GM12878 (cell line): ENCODE measurements at regions not wholly inside any gene's neighbourhood (a gene's known extent, or its start where the extent isn't known, plus 50 kb on each side); places are given as distances from the start of the nearest gene placed in this dataset.
A peak's percentile ranks its signal among the peaks of the same experiment; 100 is the strongest.

ENCODE experiments used
- ATAC-seq: fragments of 200-7000 bp; cut with Tn5 transposase; 3 replicates; pipeline ENCODE4 v1.9.1; 2020; ENCODE audit warnings: mild to moderate bottlenecking, moderate library complexity
- BruUV-seq: library from RNA; stranded (reverse); fragments of 400-500 nt; replicated peaks from 2 replicates; lab custom pipeline; 2021; lab: Mats Ljungman, UMichigan
- CTCF ChIA-PET: fragments of 300-600 bp; sonication (Branson Sonifier 250); formaldehyde crosslinking; extraction: SDS; loops from one replicate; lab custom pipeline; 2021; ENCODE audit warnings: inconsistent platforms; lab: Yijun Ruan, JAX
- POLR2A ChIA-PET: fragments of 350-600 bp; formaldehyde crosslinking; extraction: SDS; loops from one replicate; lab custom pipeline; 2021; ENCODE audit warnings: inconsistent platforms; lab: Charles Lee
- RAD21 ChIA-PET: fragments of 300-600 bp; sonication (Branson Sonifier 250); formaldehyde crosslinking; loops from one replicate; lab custom pipeline; 2023; ENCODE audit warnings: antibody characterized with exemption; ENCODE audit not compliant: unreplicated experiment; lab: Charles Lee
- SMC1A ChIA-PET: fragments of 300-600 bp; sonication (Branson Sonifier 250); formaldehyde crosslinking; loops from one replicate; lab custom pipeline; 2023; ENCODE audit not compliant: unreplicated experiment, uncharacterized antibody; lab: Charles Lee
- DNase-seq: peaks from one replicate; pipeline ENCODE4 v3.0.0-alpha.2; 2011; ENCODE audit warnings: low read depth, low spot score
- FAIRE-seq: peaks from 3 replicates; lab custom pipeline; 2011; peaks lifted over from hg19 to GRCh38; lab: Jason Lieb, UNC
- H2AFZ ChIP-seq: 2 replicates; pipeline ENCODE4 v1.6.0; 2011; ENCODE audit warnings: low read depth, low read length, control low read depth; ENCODE audit not compliant: control insufficient read depth
- H3K27ac ChIP-seq: 2 replicates; pipeline ENCODE4 v1.5.1; 2011; ENCODE audit warnings: control low read depth; ENCODE audit not compliant: control insufficient read depth, insufficient read depth
- H3K27me3 ChIP-seq, 2 experiments: replicated peaks in 1 of 2; 2 replicates each; pipeline versions ENCODE4 v1.6.0 to v1.6.1; 2011; ENCODE audit warnings: low read length in 1 of 2; ENCODE audit not compliant: control insufficient read depth in 2 of 2, insufficient read depth in 2 of 2
- H3K36me3 ChIP-seq, 2 experiments: 2 replicates each; pipeline ENCODE4 v1.5.1; 2011; ENCODE audit warnings: low read length in 1 of 2; ENCODE audit not compliant: control insufficient read depth in 2 of 2, insufficient read depth in 2 of 2
- H3K4me1 ChIP-seq: 2 replicates; pipeline ENCODE4 v1.6.1; 2011; ENCODE audit warnings: mild to moderate bottlenecking, low read length, moderate library complexity, mixed read lengths; ENCODE audit not compliant: control insufficient read depth, insufficient read depth
- H3K4me2 ChIP-seq: 2 replicates; pipeline ENCODE4 v1.6.0; 2011; ENCODE audit warnings: control low read depth; ENCODE audit not compliant: control insufficient read depth, insufficient read depth
- H3K4me3 ChIP-seq: fragments of 200-600 bp; sonication (generic); 2 replicates; pipeline ENCODE4 v1.5.1; 2016
- H3K79me2 ChIP-seq: 2 replicates; pipeline ENCODE4 v1.6.0; 2011; ENCODE audit warnings: low read length; ENCODE audit not compliant: control insufficient read depth, insufficient read depth
- H3K9ac ChIP-seq: 2 replicates; pipeline ENCODE4 v1.8.0; 2011; ENCODE audit warnings: low read length, control low read depth, mixed read lengths; ENCODE audit not compliant: control insufficient read depth, insufficient read depth
- H3K9me3 ChIP-seq: replicated peaks from 3 replicates; pipeline ENCODE4 v1.5.1; 2011; ENCODE audit warnings: mild to moderate bottlenecking, low read length; ENCODE audit not compliant: control insufficient read depth, insufficient read depth
- H4K20me1 ChIP-seq: 2 replicates; pipeline ENCODE4 v1.6.0; 2011; ENCODE audit not compliant: control insufficient read depth, insufficient read depth
- RAD21 ChIP-seq: IDR thresholded peaks from 2 replicates; pipeline ENCODE4 v1.6.1; 2011; ENCODE audit warnings: mild to moderate bottlenecking, low read depth, low read length, moderate library complexity; ENCODE audit not compliant: insufficient read depth
- RFX5 ChIP-seq: IDR thresholded peaks from 2 replicates; pipeline ENCODE4 v1.6.1; 2011; ENCODE audit warnings: low read depth, low read length, improper control_type of control experiment
- SMC3 ChIP-seq: IDR thresholded peaks from 2 replicates; pipeline ENCODE4 v1.6.1; 2011; ENCODE audit warnings: low read length, improper control_type of control experiment, borderline replicate concordance
- ZNF384 ChIP-seq: IDR thresholded peaks from 2 replicates; pipeline ENCODE4 v1.6.1; 2012; ENCODE audit warnings: low read depth, mild to moderate bottlenecking, low read length, improper control_type of control experiment, borderline replicate concordance
- WGBS: methylation state at CpG from one replicate; pipeline ENCODE4 v1.1.6; 2016; ENCODE audit warnings: low lambda C conversion rate; ENCODE audit not compliant: insufficient replicate concordance, insufficient coverage; ENCODE audit errors: missing lambda C conversion rate; 5-methylcytosine and 5-hydroxymethylcytosine counted together
- in situ Hi-C: fragments of 300-500 bp; cut with MboI; formaldehyde crosslinking; loops from 9 replicates; pipeline ENCODE4 v1.14.3; 2018; ENCODE audit warnings: mixed read lengths
- intact Hi-C: fragments of 100-400 bp; cut with micrococcal nuclease; formaldehyde crosslinking; loops from one replicate; pipeline ENCODE4 v1.14.2; 2022; ENCODE audit not compliant: unreplicated experiment
- TF ChIP-seq, protein P1 (sequence below), 3 experiments: IDR thresholded peaks in 2 of 3; conservative IDR thresholded peaks in 1 of 3; 2 replicates each; pipeline ENCODE4 v1.5.1; 2011; ENCODE audit warnings: low read depth in 3 of 3, low read length in 3 of 3, mild to moderate bottlenecking in 3 of 3, control low read depth in 2 of 3, moderate library complexity in 2 of 3, inconsistent platforms in 1 of 3, mixed read lengths in 1 of 3; ENCODE audit not compliant: control insufficient read depth in 2 of 3, insufficient read depth in 1 of 3; ENCODE audit errors: extremely low read depth in 1 of 3

GRCh38 chr4:114384629-114385028, 214.0 kb upstream of the UGT8 start:
- Histone ChIP-seq H3K4me1 (no peaks in the 10 kb centered on the region), H3K27me3 (no peaks in the 10 kb centered on the region), H3K9me3 (no peaks in the 10 kb centered on the region), H3K4me2 (no peak overlapping the region), H3K27ac (no peak overlapping the region), H3K79me2 (no peaks in the 10 kb centered on the region), H3K36me3 (no peaks in the 10 kb centered on the region), H3K4me3 (no peak overlapping the region), H3K9ac (no peak overlapping the region), H2AFZ (no peak overlapping the region), H4K20me1 (no peaks in the 10 kb centered on the region)
- intact Hi-C loops, result loop anchor here (1.0 to 10.0 kb wide), 5 partner anchors 423 to 1110 kb away; partner anchors contain the start of gene CAMK2D
- DNase-seq, result no peak
- WGBS, result 25% methylated on average over 4 of the region's 4 CpGs
- SMC1A ChIA-PET, result interaction anchor here (0.6 to 4.2 kb wide), 17 partner anchors 9 to 1278 kb away, joined by 3 to 41 read pairs (median 4); no protein-coding TSS in a partner anchor
- in situ Hi-C loops, result loop anchor here (5.0 to 10.0 kb wide), 2 partner anchors 430 to 987 kb away; no protein-coding TSS in a partner anchor
- CTCF ChIA-PET, result interaction anchor here (0.6 to 3.5 kb wide), 25 partner anchors 9 to 1082 kb away, joined by 3 to 46 read pairs (median 4); no protein-coding TSS in a partner anchor
- peak; percentile 74 for TF ChIP-seq RAD21
- TF ChIP-seq SMC3, result peak; percentile 57; the same call in 1 of the 2 replicates
- TF ChIP-seq, protein P1, sequence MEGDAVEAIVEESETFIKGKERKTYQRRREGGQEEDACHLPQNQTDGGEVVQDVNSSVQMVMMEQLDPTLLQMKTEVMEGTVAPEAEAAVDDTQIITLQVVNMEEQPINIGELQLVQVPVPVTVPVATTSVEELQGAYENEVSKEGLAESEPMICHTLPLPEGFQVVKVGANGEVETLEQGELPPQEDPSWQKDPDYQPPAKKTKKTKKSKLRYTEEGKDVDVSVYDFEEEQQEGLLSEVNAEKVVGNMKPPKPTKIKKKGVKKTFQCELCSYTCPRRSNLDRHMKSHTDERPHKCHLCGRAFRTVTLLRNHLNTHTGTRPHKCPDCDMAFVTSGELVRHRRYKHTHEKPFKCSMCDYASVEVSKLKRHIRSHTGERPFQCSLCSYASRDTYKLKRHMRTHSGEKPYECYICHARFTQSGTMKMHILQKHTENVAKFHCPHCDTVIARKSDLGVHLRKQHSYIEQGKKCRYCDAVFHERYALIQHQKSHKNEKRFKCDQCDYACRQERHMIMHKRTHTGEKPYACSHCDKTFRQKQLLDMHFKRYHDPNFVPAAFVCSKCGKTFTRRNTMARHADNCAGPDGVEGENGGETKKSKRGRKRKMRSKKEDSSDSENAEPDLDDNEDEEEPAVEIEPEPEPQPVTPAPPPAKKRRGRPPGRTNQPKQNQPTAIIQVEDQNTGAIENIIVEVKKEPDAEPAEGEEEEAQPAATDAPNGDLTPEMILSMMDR (IDR thresholded peaks at IDR 0.05 in 2 of 3, conservative IDR thresholded peaks at IDR 0.05 in 1 of 3; ENCODE audit: control insufficient read depth in 2 of 3, extremely low read depth in 1 of 3, insufficient read depth in 1 of 3, low read depth in 3 of 3, low read length in 3 of 3), result peak in 2 of 3 experiments; percentile 30 to 54; a peak in 3 of 6 replicates
- peak; percentile 30; the same call in 1 of the 2 replicates for TF ChIP-seq ZNF384
- no peak for TF ChIP-seq RFX5
- ATAC-seq, result peak; percentile 53; the same call in 2 of the 3 replicates
- FAIRE-seq, result peak; percentile 72
- BruUV-seq, result no TSS peak
- RAD21 ChIA-PET, result interaction anchor here (0.7 to 2.4 kb wide), 10 partner anchors 9 to 997 kb away, joined by 3 to 13 read pairs (median 4); no protein-coding TSS in a partner anchor
- POLR2A ChIA-PET, result interaction anchor here (1.4 kb wide), 1 partner anchor 990 kb away, joined by 3 read pairs; no protein-coding TSS in a partner anchor
